ENCODE measurements at regions not wholly inside any gene's neighbourhood (a gene's known extent, or its start where the extent isn't known, plus 50 kb on each side); places are given as distances from the start of the nearest gene placed in this dataset.

- TF ChIP-seq CTCF (IDR thresholded peaks at IDR 0.05) = no peak
- TF ChIP-seq SMAD3 (CRISPR knock-in tag; IDR thresholded peaks at IDR 0.05; ENCODE audit: borderline replicate concordance) = no peak
- no peak for TF ChIP-seq FOXP4 (CRISPR knock-in tag; IDR thresholded peaks at IDR 0.05)
- no peak for TF ChIP-seq ATF1 (CRISPR knock-in tag; IDR thresholded peaks at IDR 0.05)
- no peak for TF ChIP-seq AR (CRISPR knock-in tag; IDR thresholded peaks at IDR 0.05)
- no peak for TF ChIP-seq ZNF138 (CRISPR knock-in tag; conservative IDR thresholded peaks at IDR 0.05)
- no peak for TF ChIP-seq FOXK1 (CRISPR knock-in tag; IDR thresholded peaks at IDR 0.05)
- TF ChIP-seq MAX (CRISPR knock-in tag; IDR thresholded peaks at IDR 0.05) = no peak
- TF ChIP-seq PRDM15 (CRISPR knock-in tag; IDR thresholded peaks at IDR 0.05) = no peak
Observed at GRCh38 chr11:37657645-37658044, 1059.6 kb upstream of the RAG2 start.

Data from WTC11 (cell line).